ENCODE measurements at regions not wholly inside any gene's neighbourhood (a gene's known extent, or its start where the extent isn't known, plus 50 kb on each side); places are given as distances from the start of the nearest gene placed in this dataset.
A peak's percentile ranks its signal among the peaks of the same experiment; 100 is the strongest.
"Not testable (repeated sequence)": the region's sequence is repeated elsewhere in the genome, so short reads cannot be mapped to it uniquely, and the experiment has no call there.

DNA sequence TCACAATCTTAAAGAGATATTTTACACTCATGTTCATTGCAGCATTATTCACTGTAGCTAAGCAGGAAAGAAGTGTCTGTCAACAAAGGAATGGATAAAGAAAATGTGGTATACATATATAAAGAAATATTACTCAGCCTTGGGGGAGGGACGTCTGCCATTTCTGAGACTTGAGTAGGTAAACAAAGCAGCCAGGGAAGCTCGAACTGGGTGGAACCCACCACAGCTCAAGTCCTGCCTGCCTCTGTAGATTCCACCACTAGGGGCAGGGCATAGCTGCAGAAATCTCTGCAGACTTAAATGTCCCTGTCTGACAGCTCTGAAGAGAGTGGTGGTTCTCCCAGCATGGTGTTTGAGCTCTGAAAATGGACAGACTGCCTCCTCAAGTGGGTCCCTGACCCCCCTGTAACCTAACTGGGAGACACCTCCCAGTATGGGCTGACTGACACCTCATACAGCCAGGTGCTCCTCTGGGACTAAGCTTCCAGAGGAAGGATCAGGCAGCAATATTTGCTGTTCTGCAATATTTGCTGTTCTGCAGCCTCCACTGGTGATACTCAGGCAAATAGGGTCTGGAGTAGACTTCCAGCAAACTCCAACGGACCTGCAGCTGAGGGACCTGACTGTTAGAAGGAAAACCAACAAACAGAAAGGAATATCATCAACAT is 183.3 kb upstream of the SSTR4 start:
- H3K9ac ChIP-seq (replicated peaks; ENCODE audit: extremely low read depth, insufficient read depth, low read length); H3K9me1 ChIP-seq (replicated peaks; ENCODE audit: control insufficient read depth, extremely low read depth, insufficient read depth, low read length); H3K79me2 ChIP-seq (ENCODE audit: control insufficient read depth, insufficient read depth, low read length); H3K4me2 ChIP-seq (ENCODE audit: insufficient read depth, low read length); H4K20me1 ChIP-seq (replicated peaks; ENCODE audit: control insufficient read depth, extremely low read depth, insufficient read depth, low read length); H3K27me3 ChIP-seq (ENCODE audit: control insufficient read depth in 2 of 2, insufficient read depth in 2 of 2, low read length in 2 of 2); H3K4me1 ChIP-seq (ENCODE audit: control insufficient read depth, extremely low read depth, insufficient read depth, low read length); POLR2A ChIA-PET; H3K9me3 ChIP-seq (replicated peaks; ENCODE audit: control insufficient read depth, insufficient read depth, low read length); H3K36me3 ChIP-seq (ENCODE audit: control insufficient read depth in 2 of 2, extremely low read depth in 1 of 2, insufficient read depth in 2 of 2, low read length in 2 of 2); BruUV-seq (replicated peaks); H3K4me3 ChIP-seq (replicated peaks in 1 of 3; ENCODE audit: insufficient read depth in 1 of 3, low read depth in 1 of 3, low read length in 3 of 3); dilution Hi-C loops (cut with MboI; ENCODE audit: extremely low pct_ligation_motif_present, low sequenced_read_pairs); H3K27ac ChIP-seq (ENCODE audit: insufficient read depth, low read depth, low read length): not testable (repeated sequence)
- TF ChIP-seq, protein P1, sequence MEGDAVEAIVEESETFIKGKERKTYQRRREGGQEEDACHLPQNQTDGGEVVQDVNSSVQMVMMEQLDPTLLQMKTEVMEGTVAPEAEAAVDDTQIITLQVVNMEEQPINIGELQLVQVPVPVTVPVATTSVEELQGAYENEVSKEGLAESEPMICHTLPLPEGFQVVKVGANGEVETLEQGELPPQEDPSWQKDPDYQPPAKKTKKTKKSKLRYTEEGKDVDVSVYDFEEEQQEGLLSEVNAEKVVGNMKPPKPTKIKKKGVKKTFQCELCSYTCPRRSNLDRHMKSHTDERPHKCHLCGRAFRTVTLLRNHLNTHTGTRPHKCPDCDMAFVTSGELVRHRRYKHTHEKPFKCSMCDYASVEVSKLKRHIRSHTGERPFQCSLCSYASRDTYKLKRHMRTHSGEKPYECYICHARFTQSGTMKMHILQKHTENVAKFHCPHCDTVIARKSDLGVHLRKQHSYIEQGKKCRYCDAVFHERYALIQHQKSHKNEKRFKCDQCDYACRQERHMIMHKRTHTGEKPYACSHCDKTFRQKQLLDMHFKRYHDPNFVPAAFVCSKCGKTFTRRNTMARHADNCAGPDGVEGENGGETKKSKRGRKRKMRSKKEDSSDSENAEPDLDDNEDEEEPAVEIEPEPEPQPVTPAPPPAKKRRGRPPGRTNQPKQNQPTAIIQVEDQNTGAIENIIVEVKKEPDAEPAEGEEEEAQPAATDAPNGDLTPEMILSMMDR (IDR thresholded peaks at IDR 0.05; ENCODE audit: extremely low read depth in 1 of 2, insufficient read depth in 1 of 2, low read depth in 1 of 2, low read length in 2 of 2): peak; percentile 64 to 82
- intact Hi-C loops (cut with micrococcal nuclease): loop anchor here (1.0 to 5.0 kb wide), 3 partner anchors 122 to 385 kb away; no protein-coding TSS in a partner anchor
- CTCF ChIA-PET: interaction anchor here (0.5 to 3.8 kb wide), 51 partner anchors 9 to 499 kb away, joined by 3 to 68 read pairs (median 4); partner anchors contain the start of genes NXT1 and THBD
- peak overlapping the region; percentile 64 for H2AFZ ChIP-seq (ENCODE audit: low read depth, low read length)
- FAIRE-seq (peak; percentile 62), DNase-seq (ENCODE audit: low read depth, low spot score) (peak; percentile 61)

DNA sequence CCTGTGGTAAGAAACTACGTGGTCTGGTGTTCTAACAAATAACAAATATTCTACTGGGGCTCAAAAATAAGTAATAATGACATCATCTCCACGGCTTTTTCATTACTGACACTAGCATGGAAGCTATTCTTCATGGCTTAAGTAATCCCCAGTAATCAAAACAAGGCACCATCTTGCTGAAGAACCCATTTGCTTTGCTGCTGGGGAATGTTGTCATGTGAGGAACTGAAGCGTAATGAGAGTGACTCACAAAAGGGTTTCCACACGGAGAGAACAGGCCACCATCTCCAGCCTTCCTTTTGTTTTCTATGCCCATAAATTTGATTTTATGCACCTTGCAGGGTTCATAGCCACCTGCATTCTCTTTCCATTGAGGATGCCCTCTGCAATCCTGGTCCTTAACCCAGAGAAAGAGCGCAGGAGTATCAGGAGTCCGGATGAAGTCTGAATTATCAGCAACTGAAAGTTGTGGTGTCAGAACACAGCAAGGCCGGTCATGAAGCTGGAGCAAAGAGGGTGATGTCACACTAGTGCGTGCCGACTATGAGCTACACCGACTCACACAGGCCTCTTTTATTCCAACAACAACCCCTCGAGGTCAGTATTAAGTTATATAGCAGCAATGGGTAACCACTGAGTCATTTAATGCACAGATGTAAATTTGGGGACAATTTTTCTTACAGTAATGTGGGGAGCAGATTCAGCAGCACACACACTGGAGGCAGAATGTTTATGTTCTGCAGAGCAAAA is 173.7 kb upstream of the SSTR4 start:
- peak overlapping the region; percentile 64 for H3K4me2 ChIP-seq (ENCODE audit: insufficient read depth, low read length)
- peak overlapping the region; percentile 52 for H2AFZ ChIP-seq (ENCODE audit: low read depth, low read length)
- FAIRE-seq (peak; percentile 38), DNase-seq (ENCODE audit: low read depth, low spot score) (peak; percentile 66)
- BruUV-seq (replicated peaks): TSS peak; percentile 79
- H3K4me3 ChIP-seq (replicated peaks in 1 of 3; ENCODE audit: insufficient read depth in 1 of 3, low read depth in 1 of 3, low read length in 3 of 3): peak overlapping the region in 1 of 3 experiments; percentile 3
- H3K9ac ChIP-seq (replicated peaks; ENCODE audit: extremely low read depth, insufficient read depth, low read length): peak overlapping the region; percentile 62
- H3K79me2 ChIP-seq (ENCODE audit: control insufficient read depth, insufficient read depth, low read length): no peaks in the 10 kb centered on the region
- H3K9me1 ChIP-seq (replicated peaks; ENCODE audit: control insufficient read depth, extremely low read depth, insufficient read depth, low read length): no peaks in the 10 kb centered on the region
- dilution Hi-C loops (cut with MboI; ENCODE audit: extremely low pct_ligation_motif_present, low sequenced_read_pairs): no loop called here
- no peaks in the 10 kb centered on the region for H3K27me3 ChIP-seq (ENCODE audit: control insufficient read depth in 2 of 2, insufficient read depth in 2 of 2, low read length in 2 of 2)
- H3K4me1 ChIP-seq (ENCODE audit: control insufficient read depth, extremely low read depth, insufficient read depth, low read length): peaks cover 28% of the 10 kb centered on the region
- no peaks in the 10 kb centered on the region for H4K20me1 ChIP-seq (replicated peaks; ENCODE audit: control insufficient read depth, extremely low read depth, insufficient read depth, low read length)
- H3K9me3 ChIP-seq (replicated peaks; ENCODE audit: control insufficient read depth, insufficient read depth, low read length): no peaks in the 10 kb centered on the region
- intact Hi-C loops (cut with micrococcal nuclease): loop anchor here (1.0 to 5.0 kb wide), 4 partner anchors 65 to 396 kb away; no protein-coding TSS in a partner anchor
- CTCF ChIA-PET: interaction anchor here (0.7 to 4.5 kb wide), 11 partner anchors 10 to 271 kb away, joined by 3 to 47 read pairs (median 5); no protein-coding TSS in a partner anchor
- TF ChIP-seq GATA2 (IDR thresholded peaks at IDR 0.05; ENCODE audit: insufficient read depth, insufficient read length, low read depth, low read length): no peak
- TF ChIP-seq POLR2AphosphoS5 (IDR thresholded peaks at IDR 0.05; ENCODE audit: insufficient read depth, low read depth, low read length): no peak
- TF ChIP-seq EZH2 (IDR thresholded peaks at IDR 0.05; ENCODE audit: borderline replicate concordance, low read depth, low read length, severe bottlenecking): no peak
- peak; percentile 62 for TF ChIP-seq FOS (IDR thresholded peaks at IDR 0.05; ENCODE audit: borderline replicate concordance, insufficient read depth, low read length)
- no peak for TF ChIP-seq MYC (IDR thresholded peaks at IDR 0.05; ENCODE audit: low read depth, low read length)
- TF ChIP-seq JUN (IDR thresholded peaks at IDR 0.05; ENCODE audit: borderline replicate concordance, insufficient read depth, insufficient read length, low read depth): peak; percentile 19
- TF ChIP-seq POLR2A (IDR thresholded peaks at IDR 0.05; ENCODE audit: low read depth, low read length): no peak
- TF ChIP-seq, protein P1 (IDR thresholded peaks at IDR 0.05; ENCODE audit: extremely low read depth in 1 of 2, insufficient read depth in 1 of 2, low read depth in 1 of 2, low read length in 2 of 2): no peak
- TF ChIP-seq, protein P2, sequence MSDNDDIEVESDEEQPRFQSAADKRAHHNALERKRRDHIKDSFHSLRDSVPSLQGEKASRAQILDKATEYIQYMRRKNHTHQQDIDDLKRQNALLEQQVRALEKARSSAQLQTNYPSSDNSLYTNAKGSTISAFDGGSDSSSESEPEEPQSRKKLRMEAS (IDR thresholded peaks at IDR 0.05; ENCODE audit: insufficient read depth, insufficient read length): no peak
- POLR2A ChIA-PET: no interaction called here
- H3K36me3 ChIP-seq (ENCODE audit: control insufficient read depth in 2 of 2, extremely low read depth in 1 of 2, insufficient read depth in 2 of 2, low read length in 2 of 2): no peaks in the 10 kb centered on the region
- peak overlapping the region; percentile 78 for H3K27ac ChIP-seq (ENCODE audit: insufficient read depth, low read depth, low read length)

Data from endothelial cell of umbilical vein (primary cell).